ENCODE measurements at regions not wholly inside any gene's neighbourhood (a gene's known extent, or its start where the extent isn't known, plus 50 kb on each side); places are given as distances from the start of the nearest gene placed in this dataset.

GRCh38 chr9:118784033-118784432 lies 585.2 kb downstream of the BRINP1 start:
- intact Hi-C loops (cut with DNase I; ENCODE audit: low total_unique reads), result no loop called here
- Histone ChIP-seq H3K27me3 (no peaks in the 10 kb centered on the region), H3K4me3 (no peak overlapping the region), H3K27ac (no peak overlapping the region), H3K4me1 (no peaks in the 10 kb centered on the region), H3K9me3 (no peaks in the 10 kb centered on the region), H3K36me3 (no peaks in the 10 kb centered on the region)
- DNase-seq, result no peak
- TF ChIP-seq POLR2A (IDR thresholded peaks at IDR 0.05), result no peak

- Histone ChIP-seq H3K4me3 (no peak overlapping the region), H3K27ac (no peak overlapping the region), H3K36me3 (no peaks in the 10 kb centered on the region), H3K27me3 (no peaks in the 10 kb centered on the region), H3K9me3 (no peaks in the 10 kb centered on the region), H3K4me1 (no peaks in the 10 kb centered on the region)
- DNase-seq, result no peak
- intact Hi-C loops (cut with DNase I; ENCODE audit: low total_unique reads), result no loop called here
- no peak for TF ChIP-seq POLR2A (IDR thresholded peaks at IDR 0.05)
- TF ChIP-seq CTCF (IDR thresholded peaks at IDR 0.05), result no peak
These were observed 583.8 kb downstream of the BRINP1 start for GRCh38 chr9:118785456-118785855.

- no peaks in the 10 kb centered on the region for H3K9me3 ChIP-seq
- no peaks in the 10 kb centered on the region for H3K36me3 ChIP-seq
- intact Hi-C loops (cut with DNase I; ENCODE audit: low total_unique reads), result no loop called here
- no peaks in the 10 kb centered on the region for H3K4me1 ChIP-seq
- no peak overlapping the region for H3K4me3 ChIP-seq
- H3K27me3 ChIP-seq, result no peaks in the 10 kb centered on the region
- DNase-seq, result no peak
- TF ChIP-seq POLR2A (IDR thresholded peaks at IDR 0.05), result no peak
- no peak for TF ChIP-seq CTCF (IDR thresholded peaks at IDR 0.05)
- no peak overlapping the region for H3K27ac ChIP-seq
These were observed 582.4 kb downstream of the BRINP1 start for GRCh38 chr9:118786877-118787276.

- H3K4me3 ChIP-seq, result no peak overlapping the region
- H3K4me1 ChIP-seq, result no peaks in the 10 kb centered on the region
- H3K36me3 ChIP-seq, result no peaks in the 10 kb centered on the region
- no peak for DNase-seq
- TF ChIP-seq POLR2A (IDR thresholded peaks at IDR 0.05), result no peak
- TF ChIP-seq CTCF (IDR thresholded peaks at IDR 0.05), result no peak
- no peaks in the 10 kb centered on the region for H3K27me3 ChIP-seq
- intact Hi-C loops (cut with DNase I; ENCODE audit: low total_unique reads), result no loop called here
- no peak overlapping the region for H3K27ac ChIP-seq
- no peaks in the 10 kb centered on the region for H3K9me3 ChIP-seq
These were observed 560.0 kb downstream of the BRINP1 start for GRCh38 chr9:118809160-118809625.

- H3K9me3 ChIP-seq, result no peaks in the 10 kb centered on the region
- no peaks in the 10 kb centered on the region for H3K36me3 ChIP-seq
- H3K4me3 ChIP-seq, result no peak overlapping the region
- no peak for TF ChIP-seq CTCF (IDR thresholded peaks at IDR 0.05)
- no peak for TF ChIP-seq POLR2A (IDR thresholded peaks at IDR 0.05)
- no peak for DNase-seq
- no peaks in the 10 kb centered on the region for H3K27me3 ChIP-seq
- intact Hi-C loops (cut with DNase I; ENCODE audit: low total_unique reads), result no loop called here
- H3K4me1 ChIP-seq, result no peaks in the 10 kb centered on the region
- no peak overlapping the region for H3K27ac ChIP-seq
These were observed 539.9 kb downstream of the BRINP1 start for GRCh38 chr9:118829334-118829733.

GRCh38 chr9:118832371-118832770 lies 536.9 kb downstream of the BRINP1 start:
- no peaks in the 10 kb centered on the region for H3K27me3 ChIP-seq

More at GRCh38 chr9:118832371-118832770, 536.9 kb downstream of the BRINP1 start:
- TF ChIP-seq POLR2A (IDR thresholded peaks at IDR 0.05) (no peak), CTCF (IDR thresholded peaks at IDR 0.05) (no peak)
- Histone ChIP-seq H3K4me3 (no peak overlapping the region), H3K36me3 (no peaks in the 10 kb centered on the region), H3K27ac (no peak overlapping the region), H3K9me3 (no peaks in the 10 kb centered on the region), H3K4me1 (no peaks in the 10 kb centered on the region)
- intact Hi-C loops (cut with DNase I; ENCODE audit: low total_unique reads), result no loop called here
- DNase-seq, result no peak
